Activated CD8-positive, alpha-beta T cell treated with anti-CD3 and anti-CD28 coated beads for 36 hours (primary cell): ENCODE measurements at regions not wholly inside any gene's neighbourhood (a gene's known extent, or its start where the extent isn't known, plus 50 kb on each side); places are given as distances from the start of the nearest gene placed in this dataset.
"Not testable (repeated sequence)": the region's sequence is repeated elsewhere in the genome, so short reads cannot be mapped to it uniquely, and the experiment has no call there.

Experiments
- ATAC-seq: fragments of 200-7000 bp; cut with Tn5 transposase; one replicate; pipeline ENCODE4 v1.10.0; 2021; ENCODE audit warnings: mild to moderate bottlenecking, moderate library complexity
- CTCF ChIA-PET: fragments of 350-600 bp; sonication (Branson Sonifier 250); formaldehyde crosslinking; loops from one replicate; lab custom pipeline; 2021; ENCODE audit warnings: antibody characterized with exemption; lab: Charles Lee
- POLR2A ChIA-PET: fragments of 350-600 bp; sonication (Branson Sonifier 250); formaldehyde crosslinking; loops from one replicate; lab custom pipeline; 2021; ENCODE audit warnings: antibody characterized with exemption; lab: Charles Lee
- DNase-seq: peaks from one replicate; pipeline ENCODE4 v3.0.0-alpha.2; 2020
- H3K27ac Mint-ChIP-seq: one replicate; pipeline ENCODE4 v1.8.0; 2021; ENCODE audit warnings: mild to moderate bottlenecking, mixed read lengths
- H3K27me3 Mint-ChIP-seq: one replicate; pipeline ENCODE4 v1.8.0; 2021; ENCODE audit warnings: mixed read lengths
- H3K36me3 Mint-ChIP-seq: one replicate; pipeline ENCODE4 v1.8.0; 2021; ENCODE audit warnings: low read depth, mixed read lengths
- H3K4me1 Mint-ChIP-seq: one replicate; pipeline ENCODE4 v1.8.0; 2021; ENCODE audit warnings: low read depth, mixed read lengths
- H3K4me3 Mint-ChIP-seq: one replicate; pipeline ENCODE4 v1.8.0; 2021; ENCODE audit warnings: mild to moderate bottlenecking, moderate library complexity, mixed read lengths
- H3K9me3 Mint-ChIP-seq: one replicate; pipeline ENCODE4 v1.8.0; 2021; ENCODE audit warnings: mixed read lengths
- CTCF ChIP-seq: fragments of 200-600 bp; IDR thresholded peaks from one replicate; pipeline ENCODE4 v1.8.0; 2022; ENCODE audit warnings: antibody characterized with exemption, mild to moderate bottlenecking
- intact Hi-C: fragments of 100-400 bp; cut with micrococcal nuclease; formaldehyde crosslinking; loops from one replicate; pipeline ENCODE4 v1.10.0; 2022

- intact Hi-C loops = no loop called here
- H3K4me3 Mint-ChIP-seq = no peak overlapping the region
- no peaks in the 10 kb centered on the region for H3K27me3 Mint-ChIP-seq
- peaks cover 19% of the 10 kb centered on the region for H3K9me3 Mint-ChIP-seq
- peaks cover 2% of the 10 kb centered on the region for H3K36me3 Mint-ChIP-seq
- no peak for DNase-seq
- ATAC-seq = no peak
- no peak for TF ChIP-seq CTCF
- CTCF ChIA-PET = interaction anchor here (1.1 kb wide), 1 partner anchor 119 kb away, joined by 4 read pairs; no protein-coding TSS in a partner anchor
- POLR2A ChIA-PET = interaction anchor here (1.0 kb wide), 1 partner anchor 941 kb away, joined by 3 read pairs; no protein-coding TSS in a partner anchor
- no peak overlapping the region for H3K27ac Mint-ChIP-seq
- H3K4me1 Mint-ChIP-seq = peaks cover 3% of the 10 kb centered on the region
Observed at GRCh38 chr1:175265091-175265490, 72.5 kb upstream of the KIAA0040 start.

DNA sequence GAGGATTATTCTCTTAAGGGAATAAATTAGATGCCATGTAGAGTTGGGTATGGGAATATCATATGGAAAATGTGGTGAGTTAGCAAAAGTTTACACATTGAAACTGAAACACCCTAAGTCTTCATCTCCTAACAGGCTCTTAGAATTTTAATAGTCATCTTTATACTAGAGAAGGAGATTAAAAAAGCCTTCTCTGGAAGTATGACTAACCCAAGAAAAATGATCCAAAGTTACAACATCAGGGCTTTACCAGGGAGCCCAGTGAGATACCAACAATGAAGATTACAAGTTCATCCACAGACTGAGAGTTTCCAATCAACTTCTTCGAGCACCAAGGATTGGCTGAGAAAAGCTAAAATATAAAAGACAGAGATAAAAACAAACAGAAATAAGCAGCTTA is 70.0 kb upstream of the KIAA0040 start:
- Mint-ChIP-seq H3K27me3 (no peaks in the 10 kb centered on the region), H3K36me3 (peaks cover 2% of the 10 kb centered on the region), H3K4me1 (no peaks in the 10 kb centered on the region), H3K27ac (no peak overlapping the region), H3K9me3 (peaks cover 20% of the 10 kb centered on the region), H3K4me3 (no peak overlapping the region)
- ATAC-seq (no peak), DNase-seq (no peak)
- POLR2A ChIA-PET = no interaction called here
- CTCF ChIA-PET = interaction anchor here (1.4 kb wide), 1 partner anchor 111 kb away, joined by 3 read pairs; no protein-coding TSS in a partner anchor
- no peak for TF ChIP-seq CTCF
- intact Hi-C loops = no loop called here

GRCh38 chr1:175256246-175256645 is 63.7 kb upstream of the KIAA0040 start:
- H3K27ac Mint-ChIP-seq, H3K4me1 Mint-ChIP-seq, DNase-seq, H3K36me3 Mint-ChIP-seq, POLR2A ChIA-PET, CTCF ChIA-PET, H3K4me3 Mint-ChIP-seq, ATAC-seq, H3K27me3 Mint-ChIP-seq, intact Hi-C loops, H3K9me3 Mint-ChIP-seq: not testable (repeated sequence)

DNA sequence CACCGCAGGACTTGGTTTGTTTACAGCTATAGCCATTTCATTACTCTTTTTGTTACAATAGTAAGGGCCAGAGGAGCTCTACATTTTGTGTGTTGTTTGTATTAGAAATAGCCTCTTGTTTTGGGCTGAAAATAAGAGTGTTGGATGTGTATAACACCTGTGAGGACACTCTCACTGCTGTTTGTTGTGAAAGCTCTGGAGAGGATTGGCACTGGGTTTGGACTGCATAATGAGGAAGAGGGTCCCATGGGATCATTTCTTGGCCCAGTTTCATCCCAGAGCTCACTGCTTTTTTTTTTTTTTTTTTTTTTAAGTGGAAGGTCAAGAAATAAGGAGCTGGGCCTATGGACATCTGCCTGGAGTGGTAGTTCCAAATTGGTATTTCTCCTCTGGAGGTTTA is 61.6 kb upstream of the KIAA0040 start:
- ATAC-seq = no peak
- ChIA-PET POLR2A (no interaction called here), CTCF (interaction anchor here (0.7 to 1.8 kb wide), 4 partner anchors 63 to 108 kb away, joined by 3 to 7 read pairs (median 3); no protein-coding TSS in a partner anchor)
- Mint-ChIP-seq H3K27me3 (no peaks in the 10 kb centered on the region), H3K9me3 (peaks cover 4% of the 10 kb centered on the region), H3K4me3 (no peak overlapping the region), H3K4me1 (no peaks in the 10 kb centered on the region), H3K36me3 (no peaks in the 10 kb centered on the region), H3K27ac (no peak overlapping the region)
- intact Hi-C loops = no loop called here
- no peak for TF ChIP-seq CTCF
- no peak for DNase-seq

- H3K4me1 Mint-ChIP-seq = no peaks in the 10 kb centered on the region
- ATAC-seq = no peak
Observed at GRCh38 chr1:175252561-175252960, 60.0 kb upstream of the KIAA0040 start.

More at GRCh38 chr1:175252561-175252960, 60.0 kb upstream of the KIAA0040 start:
- DNase-seq = no peak
- H3K9me3 Mint-ChIP-seq = peaks cover 2% of the 10 kb centered on the region
- ChIA-PET CTCF (interaction anchor here (1.8 kb wide), 1 partner anchor 65 kb away, joined by 7 read pairs; no protein-coding TSS in a partner anchor), POLR2A (no interaction called here)
- no peak overlapping the region for H3K4me3 Mint-ChIP-seq
- H3K27me3 Mint-ChIP-seq = no peaks in the 10 kb centered on the region
- no peak overlapping the region for H3K27ac Mint-ChIP-seq
- no peaks in the 10 kb centered on the region for H3K36me3 Mint-ChIP-seq
- intact Hi-C loops = no loop called here
- no peak for TF ChIP-seq CTCF
